Middle frontal gyrus (tissue), 1 donor: ENCODE measurements at regions not wholly inside any gene's neighbourhood (a gene's known extent, or its start where the extent isn't known, plus 50 kb on each side); places are given as distances from the start of the nearest gene placed in this dataset.

ENCODE experiments used
- DNase-seq: peaks from one replicate; pipeline ENCODE4 v3.0.0-alpha.2; 2015; ENCODE audit warnings: low spot score; ENCODE audit errors: extremely low spot score

DNA sequence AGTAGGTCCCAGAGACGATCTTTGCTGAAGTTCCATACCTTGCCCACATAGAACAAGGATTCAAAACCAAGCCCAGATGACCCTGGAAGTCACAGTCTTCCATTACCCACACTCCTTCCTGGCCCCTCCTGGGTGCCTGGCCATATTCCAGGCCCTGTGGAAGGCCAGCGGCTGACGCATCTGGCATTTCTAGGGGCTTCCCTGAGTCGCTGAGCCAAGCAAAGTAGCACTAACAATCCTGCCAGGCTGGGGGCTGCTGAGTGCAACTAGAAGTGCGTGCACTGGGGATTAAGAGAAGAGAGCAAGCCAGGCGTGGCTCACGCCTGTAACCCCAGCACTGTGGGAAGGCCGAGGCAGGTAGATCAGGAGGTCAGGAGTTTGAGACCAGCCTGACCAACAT lies 175.2 kb upstream of the CPEB2 start:
- DNase-seq = no peak

DNA sequence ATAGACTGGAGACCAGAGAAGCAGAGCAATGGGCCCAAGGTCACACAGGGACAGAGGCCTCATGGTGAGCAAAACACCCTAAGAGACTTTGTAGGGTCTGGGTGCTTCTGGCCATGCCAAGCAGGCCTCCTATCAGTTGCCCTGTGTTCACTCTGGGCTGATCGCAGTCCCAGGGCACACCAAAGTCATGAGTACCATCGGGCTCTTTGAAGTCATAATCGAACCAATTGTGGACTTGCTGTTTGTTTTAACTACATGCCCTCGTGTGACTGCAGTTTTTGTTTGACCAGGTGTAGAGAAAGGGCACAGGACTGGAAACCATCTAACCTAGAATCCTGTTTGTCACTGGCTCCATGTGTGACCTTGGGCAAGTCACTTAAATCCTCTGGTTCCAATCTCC lies 172.5 kb upstream of the CPEB2 start:
- no peak for DNase-seq

DNA sequence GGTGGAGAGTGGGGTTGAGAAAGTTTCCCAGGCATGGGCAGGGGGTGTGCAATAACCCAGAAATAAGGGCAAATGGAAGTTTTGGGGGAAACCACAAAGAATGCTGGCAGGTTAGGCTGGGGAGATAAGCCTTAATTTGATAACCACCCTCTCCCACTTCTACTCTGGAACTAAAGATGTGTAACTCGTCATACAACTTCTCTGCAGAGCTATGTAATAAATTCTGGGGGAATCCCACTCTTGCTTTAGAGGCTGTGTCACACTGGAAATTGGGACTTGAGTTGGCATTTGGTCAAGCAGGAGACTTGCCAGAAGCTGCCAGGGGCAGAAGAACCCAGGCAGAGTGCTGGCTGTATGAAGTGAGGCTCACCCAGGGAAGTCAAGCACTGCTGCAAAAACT lies 170.9 kb upstream of the CPEB2 start:
- DNase-seq = no peak

DNA sequence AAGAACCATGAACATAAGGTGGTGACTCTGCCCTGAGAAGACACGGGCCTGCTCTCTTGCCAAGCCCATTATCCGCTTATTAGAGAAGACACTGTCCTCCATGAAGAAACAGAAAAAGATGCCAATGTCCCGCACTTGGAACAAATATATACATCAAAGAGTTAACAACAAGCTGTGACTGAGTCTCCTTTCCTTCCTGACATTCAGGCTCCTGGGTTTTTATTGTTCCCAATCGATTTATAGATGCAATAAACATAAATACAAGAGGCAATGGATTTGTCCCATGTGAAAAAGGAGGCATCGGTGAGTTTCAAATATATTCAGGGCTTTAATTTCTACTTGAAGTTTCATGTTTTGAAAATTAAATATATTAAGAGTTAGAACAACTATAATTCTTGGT lies 169.2 kb upstream of the CPEB2 start:
- DNase-seq = no peak

DNA sequence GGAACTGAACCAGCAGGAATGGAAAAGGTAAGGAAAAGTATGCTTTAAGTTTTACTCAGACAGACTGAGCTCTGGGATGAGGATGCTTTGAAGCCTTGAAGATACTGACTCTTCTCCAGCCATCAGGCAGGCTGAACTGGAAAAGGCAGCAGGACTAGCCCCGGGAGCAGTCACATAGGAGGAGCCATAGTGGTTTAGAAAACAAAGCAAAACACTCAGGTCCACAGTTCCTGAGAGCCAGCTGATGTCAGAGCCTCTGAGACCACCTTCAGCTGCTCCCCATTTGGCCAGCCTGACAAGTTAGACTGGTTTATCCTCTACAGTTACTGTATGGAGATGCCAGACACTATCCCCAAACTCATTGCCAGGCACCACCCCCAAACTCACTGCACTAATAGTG lies 167.9 kb upstream of the CPEB2 start:
- DNase-seq = no peak

DNA sequence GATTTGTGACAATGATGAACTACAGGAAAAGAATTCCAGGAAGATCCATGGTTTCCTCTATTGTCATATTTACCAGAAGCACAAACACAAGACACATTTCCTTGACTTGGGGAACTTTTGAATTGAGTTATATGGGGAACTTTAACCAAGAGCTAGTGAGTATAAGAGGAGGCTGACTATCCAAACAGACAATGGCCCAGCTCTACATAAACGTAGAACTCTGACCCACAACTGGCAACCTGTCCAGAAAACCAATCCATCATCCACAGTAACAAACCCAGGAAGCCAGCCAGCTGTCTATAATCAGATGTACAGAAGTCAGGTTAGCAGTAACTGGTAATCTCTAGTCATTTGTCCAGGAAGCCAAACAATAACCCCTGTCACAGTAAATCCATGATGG lies 167.0 kb upstream of the CPEB2 start:
- DNase-seq = no peak

DNA sequence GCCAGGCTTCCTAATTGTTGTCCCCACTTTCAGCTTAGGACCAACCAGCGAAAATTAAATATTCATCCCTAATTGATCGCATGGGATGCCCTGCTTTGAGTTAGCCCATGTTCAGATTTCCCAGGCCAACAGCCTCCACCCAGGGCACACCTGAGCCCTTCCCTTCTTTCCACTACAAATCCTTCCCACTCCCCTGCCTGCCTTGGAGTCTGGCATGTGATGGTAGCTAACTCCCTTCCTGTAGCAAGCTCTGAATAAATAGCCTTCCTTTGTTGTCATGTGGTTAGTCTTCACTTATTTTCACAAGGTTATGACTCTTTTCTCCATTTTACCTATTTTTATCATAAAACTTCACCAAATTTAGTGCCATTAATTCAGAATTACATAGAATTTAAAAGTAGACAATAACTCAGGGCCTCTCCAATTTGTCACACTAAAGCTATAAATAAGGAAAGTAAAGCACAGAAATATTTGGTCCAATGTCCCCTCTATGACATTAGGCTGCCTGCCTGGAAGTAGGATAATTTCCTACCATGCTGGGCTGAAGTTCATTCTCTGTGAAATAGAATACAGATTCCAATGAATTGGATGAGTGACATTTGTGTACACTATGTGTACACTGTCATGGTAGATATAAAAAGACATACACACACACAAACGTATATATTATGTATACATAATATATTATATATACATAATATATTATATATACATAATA lies 166.4 kb upstream of the CPEB2 start:
- no peak for DNase-seq

DNA sequence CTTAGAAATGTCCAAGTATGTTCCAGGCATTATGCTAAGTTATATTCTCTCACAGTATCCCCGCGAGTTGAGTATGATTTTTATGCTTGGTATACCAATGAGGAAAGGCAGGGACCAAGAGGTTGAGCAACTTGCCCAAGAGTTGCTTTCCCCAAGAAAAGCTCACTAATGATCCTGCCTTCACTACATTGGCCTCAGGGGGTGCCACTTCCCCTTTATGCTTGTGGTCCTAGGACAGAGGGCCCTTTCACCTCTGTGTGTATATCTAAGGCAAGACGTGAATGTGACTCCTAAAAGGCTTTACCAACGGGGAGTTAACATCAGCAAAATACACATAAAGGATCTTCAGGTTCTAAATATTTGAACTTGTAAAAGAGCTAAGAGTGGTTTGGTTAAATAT lies 164.4 kb upstream of the CPEB2 start:
- no peak for DNase-seq

DNA sequence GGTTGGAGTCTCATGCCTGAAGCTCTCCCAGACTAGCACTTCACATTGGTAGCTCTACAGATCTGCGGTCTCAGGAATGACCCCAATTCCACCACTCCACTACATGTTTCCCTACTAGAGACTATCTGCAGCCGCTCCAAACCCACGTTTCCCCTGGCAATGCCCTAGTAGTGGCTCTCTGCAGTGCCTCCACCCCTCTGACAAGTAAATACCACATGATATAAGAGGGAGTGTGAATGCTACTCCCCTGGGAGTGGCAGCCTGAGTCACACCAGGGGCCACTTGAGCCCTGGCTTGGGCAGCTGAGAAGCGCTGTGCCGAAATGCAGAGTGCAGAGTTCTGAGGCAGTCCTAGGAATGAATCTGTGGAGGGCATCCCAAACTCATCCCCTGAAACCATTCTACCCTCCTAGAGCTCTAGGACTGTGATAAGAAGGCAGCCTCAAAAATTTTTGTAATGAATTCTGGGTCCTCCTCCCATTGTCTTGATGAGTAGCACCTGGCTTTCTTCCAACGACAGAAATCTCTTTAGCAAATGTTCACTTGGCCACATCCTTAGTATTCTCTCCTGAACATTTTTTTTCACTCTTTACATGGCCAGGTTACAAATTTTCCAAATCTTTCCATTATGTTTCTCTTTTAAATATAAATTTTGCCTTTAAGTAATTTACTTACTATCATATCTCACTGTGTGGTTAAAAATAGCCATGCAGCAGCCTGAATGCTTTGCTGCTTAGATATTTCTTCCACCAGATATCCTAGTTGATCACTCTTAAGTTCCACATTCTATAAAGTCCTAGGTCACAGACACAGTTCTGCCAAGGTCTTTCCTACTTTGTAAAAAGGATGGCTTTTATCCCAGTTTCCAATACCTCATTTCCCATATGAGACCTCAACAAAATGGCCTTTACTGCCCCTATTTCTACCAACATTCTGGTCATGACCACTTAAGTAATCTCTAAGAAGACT lies 160.2 kb upstream of the CPEB2 start:
- no peak for DNase-seq

DNA sequence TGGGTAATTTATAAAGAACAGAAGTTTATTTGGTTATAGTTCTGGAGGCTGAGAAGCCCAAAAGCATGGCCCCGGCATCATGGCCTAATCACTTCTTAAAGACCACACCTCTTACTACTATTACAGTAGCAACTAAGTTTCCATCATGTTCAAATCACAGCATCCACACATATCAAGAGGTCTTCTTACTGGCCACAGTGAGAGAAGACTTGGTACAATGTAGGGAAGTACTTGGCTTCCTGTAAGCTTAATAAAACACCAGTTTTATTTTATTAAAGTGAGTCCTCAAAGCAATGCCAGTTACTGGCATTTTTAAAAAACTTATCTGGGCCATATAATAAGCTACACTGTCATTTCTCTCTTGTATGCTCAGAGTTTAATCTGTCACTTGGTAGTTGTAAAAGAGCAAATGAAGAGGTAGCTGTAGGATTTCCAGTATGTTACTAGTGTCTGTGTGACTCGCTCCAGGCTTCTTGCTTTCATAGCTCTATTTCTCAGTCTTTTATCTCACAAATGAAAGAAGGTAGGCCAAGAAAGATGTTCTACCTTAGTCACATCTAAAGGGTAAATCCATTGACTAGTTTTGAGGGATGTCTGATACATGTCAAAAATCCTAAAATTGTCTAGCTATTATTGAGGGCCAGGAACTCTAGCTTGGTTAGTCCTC lies 159.2 kb upstream of the CPEB2 start:
- no peak for DNase-seq

DNA sequence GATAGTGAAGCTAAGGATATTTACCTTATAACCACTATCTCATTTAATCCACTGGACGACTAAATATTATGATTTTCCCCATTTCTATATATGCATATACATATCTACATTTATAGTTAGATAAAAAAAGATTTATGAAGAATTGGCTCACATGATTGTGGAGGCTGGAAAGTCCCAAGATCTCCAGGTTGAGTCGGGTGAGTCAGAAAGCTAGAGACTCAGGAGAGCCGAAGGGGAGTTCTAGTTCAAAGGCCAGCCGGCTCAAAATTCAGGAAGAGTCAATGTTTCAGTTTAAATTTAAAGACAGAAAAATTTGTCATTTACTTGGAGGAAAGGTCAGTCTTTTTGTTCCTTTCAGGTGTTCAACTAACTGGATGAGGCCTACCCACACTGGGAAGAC lies 158.2 kb upstream of the CPEB2 start:
- DNase-seq = no peak

DNA sequence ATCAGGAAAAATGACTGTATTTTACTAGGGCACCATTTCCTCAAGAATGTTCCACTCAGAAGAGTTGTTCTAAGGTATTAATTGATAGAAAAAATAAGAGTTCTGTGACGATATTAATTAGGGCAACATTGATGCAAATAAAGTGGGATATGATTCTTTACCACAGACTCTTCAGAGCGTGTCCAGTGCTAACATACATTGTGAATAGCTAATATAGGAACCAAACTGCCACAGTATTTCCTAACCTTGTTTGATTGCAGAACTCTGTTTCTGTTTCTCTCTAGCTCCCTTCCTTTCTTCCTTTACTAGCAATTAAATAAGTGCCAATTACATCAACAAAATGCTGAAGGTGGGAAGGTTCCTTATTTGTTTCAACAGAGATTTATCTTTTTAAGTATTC lies 154.1 kb upstream of the CPEB2 start:
- DNase-seq = no peak

DNA sequence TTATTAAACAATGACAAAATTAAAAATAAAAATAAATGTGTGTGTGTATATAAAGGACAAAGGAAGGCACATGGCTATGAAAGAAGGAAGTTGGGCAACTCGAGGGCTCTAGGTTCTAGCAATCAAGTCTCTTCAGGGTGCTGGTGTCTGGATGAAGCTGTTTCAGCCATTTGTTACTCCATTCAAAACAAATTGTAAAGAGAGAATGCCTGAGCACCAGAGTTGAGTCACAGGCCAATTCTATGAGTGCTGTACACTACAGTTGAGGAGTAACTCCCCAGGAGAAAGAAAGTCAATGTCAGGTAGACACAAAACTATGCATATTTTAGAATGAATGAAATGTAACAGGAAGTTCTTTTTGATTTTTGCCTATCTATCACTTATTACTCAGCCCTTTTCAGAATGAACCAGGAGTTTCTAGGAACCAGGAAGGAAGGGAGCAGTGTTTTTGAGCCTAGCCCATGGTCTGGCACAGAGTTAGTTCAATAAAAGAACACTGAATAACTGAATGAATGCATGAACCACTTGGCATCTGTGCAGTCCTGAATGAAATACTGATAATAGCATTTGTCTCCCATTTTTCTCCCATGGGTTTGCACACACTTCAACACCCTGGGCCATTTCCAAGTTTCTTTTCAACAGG lies 151.7 kb upstream of the CPEB2 start:
- DNase-seq = no peak

DNA sequence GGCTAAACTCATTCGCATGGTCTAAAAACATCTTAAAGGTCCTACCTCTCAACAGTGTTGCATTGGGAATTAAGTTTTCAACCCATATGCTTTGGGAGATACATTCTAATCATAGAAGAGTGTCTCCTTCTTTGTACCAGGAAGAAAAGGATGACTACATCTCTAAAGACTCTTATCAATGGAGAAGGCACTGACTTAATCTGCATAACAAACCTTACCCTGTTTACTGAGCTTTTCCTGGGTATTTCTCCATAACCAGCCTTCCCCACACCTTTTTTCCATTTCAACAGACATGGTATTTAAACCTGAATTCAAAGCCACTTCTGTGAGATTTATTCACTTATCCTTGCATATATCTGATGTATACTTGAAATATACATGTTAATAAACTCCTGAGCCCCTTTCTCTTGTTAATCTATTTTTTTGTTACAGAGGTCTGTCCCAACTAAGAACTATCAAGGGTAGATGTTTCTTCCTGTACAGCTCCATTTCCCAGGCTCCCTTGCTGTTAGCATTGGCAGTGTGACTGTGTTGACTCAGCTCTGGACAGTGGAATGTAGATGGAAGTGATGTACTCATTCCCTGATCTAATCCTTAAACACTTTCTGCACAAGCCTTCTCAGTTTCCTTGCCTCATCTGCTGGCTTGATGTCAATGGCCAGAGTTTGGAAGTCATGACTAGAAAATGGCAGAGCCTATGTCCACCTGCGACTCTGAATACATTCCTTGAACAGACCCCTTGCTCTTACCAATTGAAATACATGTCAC lies 148.9 kb upstream of the CPEB2 start:
- no peak for DNase-seq

DNA sequence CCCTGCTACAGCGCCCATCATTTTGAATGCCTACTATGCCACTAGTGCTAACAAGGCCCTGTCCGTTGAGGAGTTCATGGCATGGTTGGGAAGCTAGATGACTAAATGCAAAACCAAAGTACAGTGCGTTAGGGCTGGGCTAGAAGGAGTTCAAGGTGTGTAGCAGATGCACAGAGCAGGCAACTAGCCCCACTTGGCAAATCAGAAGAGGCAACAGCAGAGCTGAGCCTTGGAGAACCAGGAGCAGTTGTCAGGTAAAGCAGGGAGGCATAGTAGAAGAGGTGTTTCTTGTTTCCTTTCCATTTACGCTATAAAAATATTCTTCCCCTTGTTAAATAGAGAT lies 146.6 kb upstream of the CPEB2 start:
- no peak for DNase-seq

DNA sequence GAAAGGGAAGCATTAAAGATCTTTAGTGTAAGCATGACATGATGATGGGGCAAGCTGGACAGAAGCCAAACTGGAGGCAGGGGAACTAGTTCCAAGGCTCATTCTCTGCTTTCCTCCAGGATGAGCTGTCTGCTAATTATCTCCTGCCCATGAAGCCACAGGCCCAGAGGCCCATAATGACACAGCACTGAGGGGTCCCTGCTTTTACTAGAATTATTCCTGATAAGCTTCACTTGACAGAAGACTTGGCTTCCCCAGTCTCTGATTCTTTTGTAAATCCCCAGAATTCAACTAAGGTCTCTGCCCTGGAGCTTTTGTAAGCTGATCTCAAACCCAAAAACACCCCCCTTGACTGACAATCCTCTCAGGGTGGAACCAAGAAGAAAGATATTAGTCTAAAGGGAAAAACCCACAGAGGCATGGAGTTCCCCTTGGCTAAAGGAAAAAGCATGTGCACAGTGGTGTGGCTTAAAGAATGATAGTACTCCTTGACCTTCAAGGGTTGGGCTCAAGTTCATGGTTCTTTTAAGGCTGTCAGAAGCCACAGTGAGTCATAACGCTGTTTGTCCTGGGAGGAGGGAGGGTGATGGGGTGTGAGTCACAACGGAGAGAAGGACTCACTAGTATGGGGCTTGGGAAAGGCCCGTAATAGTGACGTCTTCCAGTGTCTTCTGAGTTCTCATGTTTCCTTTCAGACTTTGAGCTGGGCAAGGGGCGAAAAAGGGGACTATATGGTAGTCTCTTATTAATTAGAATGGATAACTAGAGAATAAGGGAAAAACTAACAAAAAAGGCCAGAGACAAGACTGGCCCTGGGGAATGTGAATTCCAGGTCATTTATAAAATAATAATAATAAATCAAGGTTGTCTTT lies 146.0 kb upstream of the CPEB2 start:
- no peak for DNase-seq

DNA sequence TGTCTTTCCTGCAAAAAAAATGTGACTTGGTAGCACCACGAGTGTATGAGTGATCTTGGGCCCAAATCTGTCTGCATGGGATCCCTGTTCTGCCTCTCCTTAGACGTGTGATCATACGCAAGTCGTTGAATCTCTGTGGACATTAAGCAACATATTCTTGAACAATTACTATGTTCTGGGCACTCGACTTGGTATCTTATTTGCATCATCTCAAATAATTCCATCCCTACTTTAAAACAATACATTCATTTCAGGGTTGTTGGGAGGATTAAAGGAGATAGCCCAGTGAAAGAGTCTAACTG lies 145.4 kb upstream of the CPEB2 start:
- no peak for DNase-seq

DNA sequence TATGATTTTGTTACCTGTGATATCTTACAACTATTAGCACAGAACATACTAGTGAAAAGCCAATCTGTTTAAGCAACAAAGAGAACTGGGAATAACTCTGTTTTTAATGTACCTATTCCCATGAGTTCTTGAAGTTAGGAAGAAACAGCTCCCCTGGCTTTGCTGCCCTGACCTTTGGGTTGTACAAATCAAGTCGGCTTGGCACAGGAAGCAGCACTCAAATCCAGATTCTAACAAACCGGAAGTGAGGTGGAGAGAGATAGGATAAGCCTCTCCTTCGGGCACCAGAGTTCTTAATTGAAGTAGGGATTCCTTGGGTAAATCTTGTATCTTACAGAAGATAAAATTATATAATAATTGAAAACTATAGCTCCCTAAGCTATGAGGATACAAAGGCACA lies 144.8 kb upstream of the CPEB2 start:
- no peak for DNase-seq

DNA sequence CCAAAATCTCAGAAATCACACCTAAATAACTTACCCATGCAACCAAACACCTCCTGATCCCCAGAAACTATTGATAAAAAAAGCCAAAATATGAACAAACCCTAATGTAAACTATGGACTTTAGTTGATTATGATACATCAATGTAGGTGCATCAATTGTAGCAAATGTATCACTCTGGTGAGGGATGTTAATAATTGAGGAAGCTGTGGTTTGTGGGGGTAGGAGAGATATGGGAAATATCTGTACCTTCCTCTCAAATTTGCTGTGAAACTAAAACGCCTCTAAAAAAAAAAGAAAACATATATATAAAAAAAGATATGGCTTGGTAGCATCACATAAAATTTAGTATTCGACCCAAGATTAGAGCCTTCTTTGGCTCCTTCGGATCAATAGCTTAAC lies 144.3 kb upstream of the CPEB2 start:
- DNase-seq = no peak

DNA sequence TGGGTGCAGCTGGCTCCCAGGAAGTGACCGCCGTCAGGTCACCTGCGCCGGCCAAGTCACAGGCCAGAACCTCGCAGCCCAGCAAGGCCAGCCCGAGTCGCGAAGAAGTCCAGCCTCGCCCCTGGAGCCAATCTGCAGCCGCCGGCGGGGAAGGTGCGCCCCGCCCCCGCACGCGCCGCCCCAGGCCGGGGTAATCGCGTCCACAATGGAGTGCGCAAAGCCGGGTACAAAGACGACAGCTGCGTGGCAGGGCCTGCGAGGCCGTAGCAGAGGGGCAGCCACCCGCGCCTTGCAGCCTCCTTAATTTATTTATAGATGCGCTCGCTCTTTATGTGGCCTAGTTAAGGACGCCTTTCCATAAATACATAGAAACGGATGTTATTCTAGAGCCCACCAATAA lies 139.4 kb upstream of the CPEB2 start:
- no peak for DNase-seq
